RWPE1 (cell line): ENCODE measurements at regions not wholly inside any gene's neighbourhood (a gene's known extent, or its start where the extent isn't known, plus 50 kb on each side); places are given as distances from the start of the nearest gene placed in this dataset.

Experiments
- CTCF ChIA-PET: fragments of 350-600 bp; sonication (Branson Sonifier 250); formaldehyde crosslinking; extraction: SDS; loops from one replicate; lab custom pipeline; 2021; lab: Yijun Ruan, JAX
- POLR2A ChIA-PET: fragments of 400-600 bp; formaldehyde crosslinking; extraction: SDS; loops from one replicate; lab custom pipeline; 2020; ENCODE audit warnings: antibody characterized with exemption; ENCODE audit not compliant: low non-redundant PET; lab: Yijun Ruan, JAX
- DNase-seq: peaks from one replicate; pipeline ENCODE4 v3.0.0; 2012; ENCODE audit warnings: low spot score
- H3K27ac ChIP-seq: fragments of 450-650 bp; 2 replicates; pipeline ENCODE4 v1.5.1; 2017
- CTCF ChIP-seq: fragments of 450-650 bp; conservative IDR thresholded peaks from 2 replicates; pipeline ENCODE4 v1.5.1; 2017; ENCODE audit warnings: low read depth, mild to moderate bottlenecking

DNA sequence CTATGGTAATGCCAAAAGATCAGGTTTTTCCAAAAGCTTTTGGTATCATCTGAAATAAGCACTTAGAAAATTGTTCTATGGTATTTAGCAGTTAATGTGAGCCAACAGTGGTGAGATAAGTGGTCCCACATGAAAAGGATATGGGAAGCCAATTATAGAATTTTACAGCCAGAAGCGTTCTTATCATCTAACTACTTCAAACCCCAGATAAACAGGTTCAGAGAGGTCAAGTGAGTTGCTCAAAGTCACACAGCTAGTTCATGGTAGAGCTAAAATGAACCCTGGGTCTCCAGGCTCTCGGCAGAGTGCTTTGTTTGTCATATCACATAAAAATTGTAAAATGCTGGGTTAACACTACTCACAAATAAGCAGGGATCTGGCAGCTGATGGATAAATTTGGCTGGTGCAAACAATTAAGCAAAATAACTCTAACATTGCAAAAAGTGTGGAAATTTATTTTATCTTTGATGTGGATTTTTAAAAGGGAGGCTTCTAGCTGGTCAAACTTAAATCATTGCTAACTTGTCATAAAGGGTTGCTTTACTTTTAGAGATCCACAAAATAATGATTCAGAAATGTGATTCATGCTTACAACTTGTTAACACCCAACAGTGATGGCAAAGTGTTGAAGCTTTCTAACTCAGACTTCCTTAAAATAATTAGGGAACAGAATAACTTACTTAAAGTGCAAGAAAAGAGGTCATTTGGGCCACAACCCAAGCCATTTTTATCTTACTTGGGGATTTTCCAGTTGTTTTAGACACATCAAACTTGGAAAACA lies 202.8 kb upstream of the TBC1D5 start:
- CTCF ChIA-PET: no interaction called here
- TF ChIP-seq CTCF: no peak

GRCh38 chr3:17942856-17943255 lies 200.4 kb upstream of the TBC1D5 start:
- TF ChIP-seq CTCF: no peak
- POLR2A ChIA-PET: no interaction called here
- no peak overlapping the region for H3K27ac ChIP-seq
- CTCF ChIA-PET: no interaction called here
- no peak for DNase-seq

More for the DNA sequence above, 202.8 kb upstream of the TBC1D5 start:
- H3K27ac ChIP-seq: no peak overlapping the region
- no peak for DNase-seq
- POLR2A ChIA-PET: no interaction called here

GRCh38 chr3:17941766-17942165 lies 199.3 kb upstream of the TBC1D5 start:
- no peak overlapping the region for H3K27ac ChIP-seq
- DNase-seq: no peak
- POLR2A ChIA-PET: no interaction called here
- no peak for TF ChIP-seq CTCF
- CTCF ChIA-PET: no interaction called here

DNA sequence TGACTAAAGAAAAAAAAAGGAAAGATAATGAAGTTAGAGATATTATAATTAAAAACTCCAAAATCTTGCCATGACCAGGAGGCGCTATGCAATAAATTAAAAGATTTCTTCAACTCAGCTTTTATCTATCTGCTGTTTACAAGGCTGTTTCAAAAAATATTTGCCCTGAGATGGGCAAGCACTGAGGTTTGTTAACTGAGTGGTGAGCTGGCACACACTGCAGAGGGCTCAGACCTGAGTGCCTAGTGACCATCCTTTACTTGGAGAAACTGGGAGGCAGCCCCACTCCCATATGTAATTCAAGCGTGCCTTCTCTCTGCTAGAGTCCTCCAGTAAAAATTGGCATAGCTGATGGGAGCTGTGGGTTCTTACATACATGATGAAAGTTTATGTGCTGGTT lies 198.7 kb upstream of the TBC1D5 start:
- DNase-seq: no peak
- POLR2A ChIA-PET: no interaction called here
- no peak for TF ChIP-seq CTCF
- CTCF ChIA-PET: no interaction called here
- H3K27ac ChIP-seq: no peak overlapping the region

- ChIA-PET POLR2A (no interaction called here), CTCF (no interaction called here)
- no peak for TF ChIP-seq CTCF
- DNase-seq: no peak
- no peak overlapping the region for H3K27ac ChIP-seq
Measured at GRCh38 chr3:17939157-17939556, 196.7 kb upstream of the TBC1D5 start.

DNA sequence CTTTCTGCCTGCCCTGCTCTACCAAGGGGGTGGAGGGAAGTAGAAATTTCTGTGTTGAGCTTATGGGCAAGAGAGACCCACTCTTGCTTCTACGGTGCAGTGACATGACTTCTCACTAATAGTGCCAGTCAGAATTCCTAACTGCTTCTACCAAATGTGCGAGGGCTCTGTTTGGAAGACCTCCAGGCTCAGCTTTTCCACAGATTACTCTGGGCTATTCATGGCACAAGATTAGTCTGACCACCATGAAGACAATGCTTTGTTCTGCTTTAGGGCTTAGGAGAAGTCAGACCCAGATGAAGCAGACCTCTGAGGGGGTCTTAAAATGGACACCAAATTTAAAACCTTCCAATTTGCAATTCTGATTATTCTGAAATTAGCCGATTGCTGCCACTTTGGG lies 195.9 kb upstream of the TBC1D5 start:
- POLR2A ChIA-PET: no interaction called here
- H3K27ac ChIP-seq: no peak overlapping the region
- CTCF ChIA-PET: interaction anchor here (0.6 kb wide), 1 partner anchor 451 kb away, joined by 3 read pairs; no protein-coding TSS in a partner anchor
- DNase-seq: no peak
- TF ChIP-seq CTCF: no peak
